ENCODE measurements at regions not wholly inside any gene's neighbourhood (a gene's known extent, or its start where the extent isn't known, plus 50 kb on each side); places are given as distances from the start of the nearest gene placed in this dataset.
"Not testable (repeated sequence)": the region's sequence is repeated elsewhere in the genome, so short reads cannot be mapped to it uniquely, and the experiment has no call there.

- no peak for DNase-seq (ENCODE audit: low spot score)
These were observed 178.6 kb downstream of the ZNF674 start for GRCh38 chrX:46366381-46367207.

GRCh38 chrX:46354481-46354880, 190.7 kb downstream of the ZNF674 start:
- DNase-seq (ENCODE audit: low spot score), result no peak

- DNase-seq (ENCODE audit: low spot score), result no peak
These were observed 203.4 kb downstream of the ZNF674 start for GRCh38 chrX:46341767-46342322.

- DNase-seq (ENCODE audit: low spot score), result no peak
These were observed 204.5 kb downstream of the ZNF674 start for GRCh38 chrX:46340696-46341095.

GRCh38 chrX:46333550-46333949, 211.7 kb downstream of the ZNF674 start:
- DNase-seq (ENCODE audit: low spot score), result peak; percentile 73

- DNase-seq (ENCODE audit: low spot score), result peak; percentile 62
These were observed 214.2 kb downstream of the ZNF674 start for GRCh38 chrX:46330981-46331380.

- no peak for DNase-seq (ENCODE audit: low spot score)
These were observed 214.7 kb downstream of the ZNF674 start for GRCh38 chrX:46330513-46330912.

- no peak for DNase-seq (ENCODE audit: low spot score)
These were observed 217.1 kb downstream of the ZNF674 start for GRCh38 chrX:46328133-46328532.

GRCh38 chrX:46327566-46328115, 217.6 kb downstream of the ZNF674 start:
- peak; percentile 91 for DNase-seq (ENCODE audit: low spot score)

GRCh38 chrX:46326161-46326560, 219.1 kb downstream of the ZNF674 start:
- peak; percentile 57 for DNase-seq (ENCODE audit: low spot score)

GRCh38 chrX:46325312-46325877, 219.8 kb downstream of the ZNF674 start:
- DNase-seq (ENCODE audit: low spot score), result peak; percentile 98

GRCh38 chrX:46324166-46324565, 221.1 kb downstream of the ZNF674 start:
- no peak for DNase-seq (ENCODE audit: low spot score)

GRCh38 chrX:46322929-46323328, 222.3 kb downstream of the ZNF674 start:
- DNase-seq (ENCODE audit: low spot score), result not testable (repeated sequence)

- no peak for DNase-seq (ENCODE audit: low spot score)
These were observed 223.5 kb downstream of the ZNF674 start for GRCh38 chrX:46321676-46322075.

- no peak for DNase-seq (ENCODE audit: low spot score)
These were observed 225.5 kb downstream of the ZNF674 start for GRCh38 chrX:46319750-46320149.

GRCh38 chrX:46318551-46318950, 226.7 kb downstream of the ZNF674 start:
- no peak for DNase-seq (ENCODE audit: low spot score)

- peak; percentile 72 for DNase-seq (ENCODE audit: low spot score)
These were observed 228.1 kb downstream of the ZNF674 start for GRCh38 chrX:46317163-46317562.

GRCh38 chrX:46311581-46312120, 233.6 kb downstream of the ZNF674 start:
- DNase-seq (ENCODE audit: low spot score), result no peak

GRCh38 chrX:46310815-46311497, 234.3 kb downstream of the ZNF674 start:
- peak; percentile 40 for DNase-seq (ENCODE audit: low spot score)

- DNase-seq (ENCODE audit: low spot score), result no peak
These were observed 237.1 kb downstream of the ZNF674 start for GRCh38 chrX:46308110-46308509.

- no peak for DNase-seq (ENCODE audit: low spot score)
These were observed 239.1 kb downstream of the ZNF674 start for GRCh38 chrX:46306103-46306502.

- DNase-seq (ENCODE audit: low spot score), result no peak
These were observed 239.8 kb downstream of the ZNF674 start for GRCh38 chrX:46305431-46305830.

Data from kidney tubule cell (primary cell).